NCI-H748 (cell line): ENCODE measurements at regions not wholly inside any gene's neighbourhood (a gene's known extent, or its start where the extent isn't known, plus 50 kb on each side); places are given as distances from the start of the nearest gene placed in this dataset.

Experiments
- DNase-seq: peaks from one replicate; lab custom pipeline; 2025; ENCODE audit not compliant: unreplicated experiment; lab: John Stamatoyannopoulos, UW

GRCh38 chr7:32194537-32194936, 124.3 kb upstream of the PDE1C start:
- no peak for DNase-seq

- DNase-seq, result no peak
These were observed 121.1 kb upstream of the PDE1C start for GRCh38 chr7:32191305-32191704.

- no peak for DNase-seq
These were observed 109.4 kb upstream of the PDE1C start for GRCh38 chr7:32179567-32179966.

GRCh38 chr7:32178677-32179366, 108.6 kb upstream of the PDE1C start:
- DNase-seq, result no peak

GRCh38 chr7:32177232-32177631, 107.0 kb upstream of the PDE1C start:
- DNase-seq, result no peak

GRCh38 chr7:32175099-32175498, 104.9 kb upstream of the PDE1C start:
- no peak for DNase-seq

- DNase-seq, result no peak
These were observed 101.0 kb upstream of the PDE1C start for GRCh38 chr7:32171248-32171647.

- DNase-seq, result no peak
These were observed 100.6 kb upstream of the PDE1C start for GRCh38 chr7:32170838-32171237.

GRCh38 chr7:32169228-32169627, 99.0 kb upstream of the PDE1C start:
- DNase-seq, result no peak

GRCh38 chr7:32167815-32168214, 97.6 kb upstream of the PDE1C start:
- no peak for DNase-seq

- DNase-seq, result no peak
These were observed 97.0 kb upstream of the PDE1C start for GRCh38 chr7:32167256-32167655.

- peak; percentile 49 for DNase-seq
These were observed 94.3 kb upstream of the PDE1C start for GRCh38 chr7:32164341-32164996.

GRCh38 chr7:32163896-32164295, 93.7 kb upstream of the PDE1C start:
- no peak for DNase-seq

- no peak for DNase-seq
These were observed 93.1 kb upstream of the PDE1C start for GRCh38 chr7:32163141-32163806.

- no peak for DNase-seq
These were observed 91.5 kb upstream of the PDE1C start for GRCh38 chr7:32161708-32162107.

- no peak for DNase-seq
These were observed 88.8 kb upstream of the PDE1C start for GRCh38 chr7:32158751-32159745.

- DNase-seq, result no peak
These were observed 87.9 kb upstream of the PDE1C start for GRCh38 chr7:32158076-32158475.

GRCh38 chr7:32155712-32156111, 85.5 kb upstream of the PDE1C start:
- DNase-seq, result no peak

- no peak for DNase-seq
These were observed 84.6 kb upstream of the PDE1C start for GRCh38 chr7:32154797-32155196.

GRCh38 chr7:32153006-32153405, 82.8 kb upstream of the PDE1C start:
- no peak for DNase-seq

GRCh38 chr7:32152576-32152975, 82.4 kb upstream of the PDE1C start:
- no peak for DNase-seq
